Stomach (tissue), 4 donors: ENCODE measurements at regions not wholly inside any gene's neighbourhood (a gene's known extent, or its start where the extent isn't known, plus 50 kb on each side); places are given as distances from the start of the nearest gene placed in this dataset.

Experiments used
- EP300 ChIP-seq: sonication (generic); formaldehyde crosslinking; IDR thresholded peaks from one replicate; pipeline ENCODE4 v1.6.1; 2017; ENCODE audit warnings: antibody characterized with exemption
- POLR2A ChIP-seq, 4 donors: fragments of 450-650 bp; IDR thresholded peaks; one replicate each; pipeline ENCODE4 v1.6.1; 2016; ENCODE audit warnings: antibody characterized with exemption in 4 of 4, control low read depth in 2 of 4, mild to moderate bottlenecking in 1 of 4, moderate library complexity in 1 of 4
- POLR2AphosphoS5 ChIP-seq, 3 donors: sonication (generic); formaldehyde crosslinking; IDR thresholded peaks; one replicate each; pipeline ENCODE4 v1.6.1; 2016; ENCODE audit warnings: antibody characterized with exemption in 3 of 3
- TF ChIP-seq, protein P1 (sequence below), 7 experiments: fragments of 450-650 bp in 4 of 7; fragments of 200-600 bp in 3 of 7; sonication (generic) in 3 of 7; IDR thresholded peaks; one replicate each; pipeline ENCODE4 v1.5.1; 2016 to 2019; ENCODE audit warnings: antibody characterized with exemption in 7 of 7, control low read depth in 2 of 7, mild to moderate bottlenecking in 1 of 7

DNA sequence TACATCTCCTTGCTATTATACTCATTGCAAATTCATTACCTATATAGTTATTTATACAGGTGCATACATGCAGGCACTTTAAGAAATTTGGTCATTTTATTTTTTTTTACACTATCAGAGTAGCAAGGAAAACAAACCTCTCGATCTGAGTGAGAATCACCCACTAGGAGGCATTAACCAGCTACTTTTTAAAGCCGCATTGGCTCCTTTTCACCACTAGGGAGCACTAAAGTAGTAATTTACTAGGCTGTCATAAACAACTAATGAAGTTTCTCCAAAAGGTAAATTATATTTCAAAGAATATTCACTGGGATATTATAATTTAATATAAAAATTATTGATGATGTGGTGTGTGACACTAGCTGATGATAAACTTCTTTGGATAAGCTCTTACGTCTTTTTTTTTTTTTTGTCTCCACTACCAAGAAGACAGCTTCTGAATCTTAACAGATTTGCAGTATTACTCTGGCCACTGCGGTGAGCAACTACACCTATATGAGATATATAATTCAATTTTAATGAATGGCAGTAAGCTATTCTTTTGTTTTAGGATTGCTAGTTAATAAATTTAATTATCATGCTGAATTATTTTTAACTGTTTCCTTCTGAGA lies 101.9 kb downstream of the NOL4 start:
- TF ChIP-seq, protein P1, sequence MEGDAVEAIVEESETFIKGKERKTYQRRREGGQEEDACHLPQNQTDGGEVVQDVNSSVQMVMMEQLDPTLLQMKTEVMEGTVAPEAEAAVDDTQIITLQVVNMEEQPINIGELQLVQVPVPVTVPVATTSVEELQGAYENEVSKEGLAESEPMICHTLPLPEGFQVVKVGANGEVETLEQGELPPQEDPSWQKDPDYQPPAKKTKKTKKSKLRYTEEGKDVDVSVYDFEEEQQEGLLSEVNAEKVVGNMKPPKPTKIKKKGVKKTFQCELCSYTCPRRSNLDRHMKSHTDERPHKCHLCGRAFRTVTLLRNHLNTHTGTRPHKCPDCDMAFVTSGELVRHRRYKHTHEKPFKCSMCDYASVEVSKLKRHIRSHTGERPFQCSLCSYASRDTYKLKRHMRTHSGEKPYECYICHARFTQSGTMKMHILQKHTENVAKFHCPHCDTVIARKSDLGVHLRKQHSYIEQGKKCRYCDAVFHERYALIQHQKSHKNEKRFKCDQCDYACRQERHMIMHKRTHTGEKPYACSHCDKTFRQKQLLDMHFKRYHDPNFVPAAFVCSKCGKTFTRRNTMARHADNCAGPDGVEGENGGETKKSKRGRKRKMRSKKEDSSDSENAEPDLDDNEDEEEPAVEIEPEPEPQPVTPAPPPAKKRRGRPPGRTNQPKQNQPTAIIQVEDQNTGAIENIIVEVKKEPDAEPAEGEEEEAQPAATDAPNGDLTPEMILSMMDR (IDR thresholded peaks at IDR 0.05), result peak in 5 of 7 experiments; percentile 51 to 82 (median 68)
- TF ChIP-seq POLR2A (IDR thresholded peaks at IDR 0.05), result no peak
- TF ChIP-seq EP300, result no peak
- no peak for TF ChIP-seq POLR2AphosphoS5 (IDR thresholded peaks at IDR 0.05)
